22Rv1 (cell line): ENCODE measurements at regions not wholly inside any gene's neighbourhood (a gene's known extent, or its start where the extent isn't known, plus 50 kb on each side); places are given as distances from the start of the nearest gene placed in this dataset.

ENCODE experiments used
- ZFX ChIP-seq: fragments of 450-650 bp; IDR thresholded peaks from 2 replicates; pipeline ENCODE4 v1.6.1; 2017; ENCODE audit warnings: antibody characterized with exemption, borderline replicate concordance
- TF ChIP-seq, protein P1 (sequence below): fragments of 450-650 bp; IDR thresholded peaks from 2 replicates; pipeline ENCODE4 v1.5.1; 2017; ENCODE audit warnings: mild to moderate bottlenecking

GRCh38 chr11:39443424-39444022, 2015.9 kb downstream of the LRRC4C start:
- TF ChIP-seq, protein P1, sequence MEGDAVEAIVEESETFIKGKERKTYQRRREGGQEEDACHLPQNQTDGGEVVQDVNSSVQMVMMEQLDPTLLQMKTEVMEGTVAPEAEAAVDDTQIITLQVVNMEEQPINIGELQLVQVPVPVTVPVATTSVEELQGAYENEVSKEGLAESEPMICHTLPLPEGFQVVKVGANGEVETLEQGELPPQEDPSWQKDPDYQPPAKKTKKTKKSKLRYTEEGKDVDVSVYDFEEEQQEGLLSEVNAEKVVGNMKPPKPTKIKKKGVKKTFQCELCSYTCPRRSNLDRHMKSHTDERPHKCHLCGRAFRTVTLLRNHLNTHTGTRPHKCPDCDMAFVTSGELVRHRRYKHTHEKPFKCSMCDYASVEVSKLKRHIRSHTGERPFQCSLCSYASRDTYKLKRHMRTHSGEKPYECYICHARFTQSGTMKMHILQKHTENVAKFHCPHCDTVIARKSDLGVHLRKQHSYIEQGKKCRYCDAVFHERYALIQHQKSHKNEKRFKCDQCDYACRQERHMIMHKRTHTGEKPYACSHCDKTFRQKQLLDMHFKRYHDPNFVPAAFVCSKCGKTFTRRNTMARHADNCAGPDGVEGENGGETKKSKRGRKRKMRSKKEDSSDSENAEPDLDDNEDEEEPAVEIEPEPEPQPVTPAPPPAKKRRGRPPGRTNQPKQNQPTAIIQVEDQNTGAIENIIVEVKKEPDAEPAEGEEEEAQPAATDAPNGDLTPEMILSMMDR = no peak
- TF ChIP-seq ZFX = no peak
